ENCODE measurements at regions not wholly inside any gene's neighbourhood (a gene's known extent, or its start where the extent isn't known, plus 50 kb on each side); places are given as distances from the start of the nearest gene placed in this dataset.

GRCh38 chr13:40389081-40389641, 277.3 kb downstream of the FOXO1 start:
- no peak for TF ChIP-seq REST (IDR thresholded peaks at IDR 0.05; ENCODE audit: low read depth, low read length)
- TF ChIP-seq SIX5 (IDR thresholded peaks at IDR 0.05; ENCODE audit: low read depth, low read length, severe bottlenecking), result no peak
- no peak for TF ChIP-seq POLR2AphosphoS5 (IDR thresholded peaks at IDR 0.05; ENCODE audit: low read length)
- TF ChIP-seq CHD2 (IDR thresholded peaks at IDR 0.05; ENCODE audit: borderline replicate concordance, low read depth, low read length), result no peak
